Fibroblast of skin of scalp (primary cell): ENCODE measurements at regions not wholly inside any gene's neighbourhood (a gene's known extent, or its start where the extent isn't known, plus 50 kb on each side); places are given as distances from the start of the nearest gene placed in this dataset.
"Not testable (repeated sequence)": the region's sequence is repeated elsewhere in the genome, so short reads cannot be mapped to it uniquely, and the experiment has no call there.

ENCODE experiments used
- DNase-seq: peaks from one replicate; pipeline ENCODE4 v3.0.0-alpha.2; 2013

- no peak for DNase-seq
Observed at GRCh38 chr17:6893382-6894205, 62.1 kb upstream of the TEKT1 start.

DNA sequence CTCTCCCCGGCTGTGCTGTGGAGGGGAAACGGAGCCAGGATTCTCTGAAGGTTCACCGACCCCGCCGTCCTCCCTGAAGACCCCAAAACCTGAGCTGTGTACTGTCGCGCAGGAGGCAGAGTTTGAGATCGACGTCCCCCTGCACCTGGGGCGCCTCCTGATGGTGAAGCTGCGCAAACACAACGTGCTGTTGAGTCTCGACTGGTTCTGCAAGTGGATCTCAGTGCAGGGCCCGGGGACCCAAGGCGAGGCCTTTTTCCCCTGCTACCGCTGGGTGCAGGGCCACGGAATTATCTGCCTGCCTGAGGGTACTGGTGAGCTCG is 62.6 kb upstream of the TEKT1 start:
- no peak for DNase-seq

GRCh38 chr17:6901086-6901485 is 69.6 kb upstream of the TEKT1 start:
- DNase-seq = no peak

DNA sequence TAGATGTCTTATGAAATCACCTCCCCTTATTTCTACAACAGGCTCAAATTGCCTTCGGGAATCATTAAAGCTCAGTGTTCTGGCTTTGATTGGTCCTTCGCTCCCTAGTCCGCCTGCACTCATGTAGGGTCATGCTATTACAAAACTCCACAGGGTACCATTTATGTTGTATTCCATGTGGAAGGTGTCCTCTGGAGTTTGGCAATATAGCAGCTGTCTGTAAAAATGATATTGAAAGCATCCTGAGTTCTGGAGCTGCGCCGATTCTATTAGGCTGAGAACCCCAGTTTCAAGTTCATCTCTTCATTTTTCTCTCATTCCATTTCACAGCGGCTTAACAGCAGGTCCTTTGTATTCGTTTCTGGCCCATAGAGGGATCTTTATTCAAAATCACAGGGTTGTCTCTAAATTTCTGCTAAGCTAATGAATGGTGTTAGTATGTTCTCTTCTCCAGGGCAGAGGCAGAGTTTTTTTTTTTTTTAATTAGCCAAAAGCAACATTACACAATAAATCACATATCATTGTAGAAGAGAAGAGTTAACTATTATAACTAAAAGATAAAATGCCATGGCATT is 71.9 kb upstream of the TEKT1 start:
- no peak for DNase-seq

DNA sequence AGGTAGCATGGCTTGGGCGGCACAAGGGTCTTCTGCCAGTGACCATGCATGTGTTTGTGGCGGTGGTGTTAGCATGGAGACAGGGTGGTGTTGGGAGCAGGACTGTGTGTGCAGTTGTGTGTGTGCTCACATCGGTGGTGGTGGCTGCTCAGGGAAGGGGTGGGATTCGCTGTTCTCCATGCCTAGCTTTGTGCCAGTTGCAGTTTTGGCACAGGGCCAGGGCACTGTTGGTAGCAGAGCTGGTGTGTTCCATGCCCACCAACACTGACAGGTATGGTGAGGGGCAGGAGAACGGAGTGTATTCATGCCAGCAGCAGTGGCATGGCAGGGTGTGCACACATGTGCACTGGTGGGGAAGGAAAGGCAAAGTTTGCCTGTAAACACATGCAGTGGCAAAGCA is 77.3 kb upstream of the TEKT1 start:
- DNase-seq = no peak

DNA sequence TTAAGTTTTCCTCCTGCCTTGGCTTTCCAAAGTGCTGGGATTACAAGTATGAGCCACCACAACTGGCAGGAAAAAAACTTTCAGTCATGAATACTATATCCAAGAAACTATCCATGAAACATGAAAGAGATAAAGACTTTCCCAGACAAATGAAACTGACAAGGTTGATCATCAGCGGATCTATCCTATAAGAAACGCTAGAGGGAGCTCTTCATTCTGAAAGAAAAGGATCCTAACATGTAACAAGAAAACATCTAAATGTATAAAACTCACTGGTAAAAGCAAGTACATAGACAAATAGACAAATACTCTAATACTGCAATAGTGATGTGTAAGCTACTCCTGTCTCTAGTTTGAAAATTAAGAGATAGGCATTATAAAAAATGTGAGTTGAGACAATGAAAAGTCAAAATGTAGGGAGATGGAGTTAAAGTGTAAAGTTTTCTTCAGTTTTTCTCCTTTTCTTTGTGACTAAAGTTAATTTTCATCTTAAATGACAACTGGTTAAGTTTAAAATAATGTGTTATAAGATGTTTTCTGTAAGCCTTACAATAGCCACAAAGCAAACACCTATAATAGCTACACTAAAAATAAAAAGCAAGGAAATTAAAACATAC is 79.6 kb upstream of the TEKT1 start:
- DNase-seq = peak; percentile 50

DNA sequence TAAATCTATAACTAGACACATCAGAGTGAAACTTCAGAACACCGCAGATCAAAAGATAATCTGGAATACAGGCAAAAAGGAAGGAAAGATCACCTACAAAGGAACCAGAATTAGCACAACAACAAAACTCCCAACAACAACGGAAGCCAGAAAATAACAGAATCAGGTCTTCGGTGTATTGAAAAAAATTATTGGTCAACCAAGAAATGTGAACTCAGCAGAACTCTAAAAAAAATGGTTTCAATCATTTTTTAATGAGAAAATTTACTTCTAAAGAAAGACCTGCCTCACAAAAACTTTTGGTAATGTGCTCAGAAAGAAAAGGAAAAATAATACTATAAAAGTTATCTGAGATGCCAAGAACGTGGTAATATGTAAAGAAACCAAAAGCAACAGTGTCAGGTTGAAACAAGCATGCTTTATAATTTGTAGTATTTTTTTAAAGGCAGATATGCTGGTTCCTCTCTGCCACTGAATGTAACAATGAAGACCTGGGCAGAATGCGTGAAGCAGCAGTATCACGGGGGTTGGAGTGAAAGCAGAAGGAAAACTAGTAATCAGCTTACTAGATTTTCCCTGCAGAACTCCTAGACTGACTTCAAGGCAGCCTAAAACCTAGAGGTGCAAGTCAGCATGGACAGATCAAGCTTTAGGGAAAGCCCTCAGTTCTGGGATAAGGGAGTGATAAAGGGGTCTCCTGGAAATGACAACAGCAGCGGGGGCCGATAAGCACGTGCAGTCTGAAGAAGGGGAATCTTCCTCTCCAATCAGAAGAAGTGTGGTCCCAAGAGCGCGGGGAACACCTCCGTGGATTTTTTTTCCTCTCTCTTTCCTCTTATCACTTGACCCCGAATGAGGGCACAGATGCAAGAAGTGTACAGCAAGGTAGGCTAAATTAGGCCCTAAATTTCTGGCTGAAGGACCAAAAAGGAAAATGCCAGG is 80.9 kb upstream of the TEKT1 start:
- no peak for DNase-seq

DNA sequence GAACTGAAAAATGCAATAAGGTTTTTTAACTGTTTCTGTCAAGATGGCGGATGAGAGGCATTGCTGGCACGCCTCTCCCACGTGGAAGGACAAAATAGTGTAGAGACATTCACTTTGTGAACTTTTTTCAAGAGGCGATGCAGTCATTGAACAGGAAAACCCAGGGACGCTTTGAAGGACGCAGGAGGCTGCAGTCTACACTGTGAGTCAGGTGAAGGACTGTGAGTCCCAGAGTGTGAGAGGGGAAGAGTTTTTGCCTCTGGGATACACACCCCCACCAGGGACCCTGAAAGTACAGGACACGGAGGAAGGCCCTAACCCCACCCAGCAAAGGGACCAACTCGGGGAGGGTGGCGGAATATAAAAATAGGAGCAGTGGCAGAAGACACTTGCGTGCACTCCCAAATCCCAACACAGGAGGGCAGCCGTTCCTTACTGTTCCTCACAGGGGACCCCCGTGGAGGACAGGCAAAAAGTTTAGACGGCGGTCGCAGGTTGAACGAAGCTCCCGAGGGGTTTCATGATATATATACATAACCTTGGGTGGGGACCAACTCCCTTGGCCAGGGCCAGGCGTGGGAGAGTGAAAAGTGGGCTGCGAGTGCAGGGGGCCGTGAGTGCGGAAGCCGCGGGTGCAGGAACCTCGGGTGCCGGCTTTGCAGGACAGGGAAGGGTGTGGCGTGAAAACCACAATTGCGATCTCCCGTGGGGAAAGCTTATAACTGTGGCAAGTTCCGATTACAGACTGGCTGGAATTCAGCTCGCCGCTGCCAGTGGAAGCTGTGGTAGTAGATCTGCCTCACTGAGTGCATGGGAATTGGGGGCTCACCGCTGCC is 82.0 kb upstream of the ALOX12 start:
- peak; percentile 69 for DNase-seq

GRCh38 chr17:6914711-6915110 is 81.1 kb upstream of the ALOX12 start:
- DNase-seq = no peak

GRCh38 chr17:6915620-6916019 is 80.2 kb upstream of the ALOX12 start:
- DNase-seq = no peak

DNA sequence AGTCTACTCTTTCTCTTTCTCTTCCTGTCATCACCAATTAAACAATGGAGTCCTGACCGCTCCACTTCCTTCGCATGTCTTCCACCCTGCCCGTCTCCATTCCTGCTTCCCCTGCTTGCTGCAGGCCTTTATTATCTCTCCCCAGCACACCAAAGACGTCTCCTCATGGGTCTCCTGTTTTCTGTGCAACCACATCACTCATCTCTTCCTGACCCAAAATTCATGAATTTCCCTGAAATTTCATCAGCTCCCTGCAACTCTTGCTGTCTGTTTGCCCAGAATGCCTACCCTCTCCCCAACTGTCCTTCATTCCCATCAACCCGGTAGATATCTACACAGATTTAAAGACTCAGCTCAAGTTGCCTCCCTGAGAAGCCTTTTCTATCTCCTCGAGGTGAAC is 76.7 kb upstream of the ALOX12 start:
- DNase-seq = peak; percentile 20

GRCh38 chr17:6923385-6923784 is 72.5 kb upstream of the ALOX12 start:
- DNase-seq = no peak

- DNase-seq = peak; percentile 25
Observed at GRCh38 chr17:6924208-6924607, 71.6 kb upstream of the ALOX12 start.

DNA sequence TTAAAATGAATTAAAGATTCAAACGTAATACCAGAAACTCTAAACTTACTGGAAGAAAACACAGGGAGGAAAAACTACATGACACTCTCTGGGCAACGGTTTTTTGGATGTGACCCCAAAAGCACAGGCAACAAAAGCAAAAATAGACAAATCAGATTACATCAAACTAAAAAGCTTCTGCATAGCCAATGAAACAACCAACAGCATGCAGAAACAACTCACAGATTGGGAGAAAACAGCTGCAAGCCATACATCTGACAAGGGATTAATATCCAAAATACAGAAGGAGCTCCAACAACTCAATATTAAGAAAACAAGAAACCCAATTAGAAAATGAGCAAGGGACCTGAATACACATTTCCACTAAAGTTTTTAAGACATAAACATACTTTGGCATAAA is 69.2 kb upstream of the ALOX12 start:
- no peak for DNase-seq

GRCh38 chr17:6927290-6928126 is 68.3 kb upstream of the ALOX12 start:
- DNase-seq = peak; percentile 86

DNA sequence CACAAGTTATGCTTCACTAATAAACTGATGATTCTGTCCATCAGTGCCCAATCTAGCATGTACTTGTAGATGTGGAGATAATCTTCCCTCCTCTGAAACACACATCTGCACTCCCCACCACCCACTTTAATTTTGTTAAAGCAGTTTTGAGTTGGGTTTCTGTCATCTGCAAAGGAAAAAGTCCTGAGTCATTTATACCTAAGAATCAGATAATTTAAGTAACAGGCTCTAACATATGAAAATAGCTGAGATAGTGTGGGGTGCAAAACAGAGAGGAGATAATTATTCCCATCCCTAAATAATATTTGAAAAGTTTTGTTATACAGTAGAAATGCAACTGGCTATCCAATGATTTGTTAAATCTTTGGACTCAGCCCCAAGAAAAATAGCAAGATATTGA is 67.7 kb upstream of the ALOX12 start:
- DNase-seq = no peak

- DNase-seq = no peak
Observed at GRCh38 chr17:6930749-6931148, 65.1 kb upstream of the ALOX12 start.

DNA sequence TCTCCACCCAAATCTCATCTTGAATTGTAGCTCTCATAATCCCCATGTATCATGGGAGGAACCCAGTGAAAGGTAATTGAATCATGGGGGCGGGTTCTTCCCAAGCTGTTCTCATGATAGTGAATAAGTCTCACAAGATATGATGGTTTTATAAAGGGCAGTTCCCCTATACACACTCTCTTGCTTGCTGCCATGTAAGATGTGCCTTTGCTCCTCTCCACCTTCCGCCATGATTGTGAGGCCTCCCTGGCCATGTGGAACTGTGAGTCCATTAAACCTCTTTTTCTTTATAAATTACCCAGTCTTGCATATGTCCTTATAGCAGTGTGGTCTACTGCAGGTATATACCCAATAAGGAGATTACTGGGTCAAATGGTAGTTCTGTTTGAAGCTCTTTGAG is 61.3 kb upstream of the ALOX12 start:
- not testable (repeated sequence) for DNase-seq

- DNase-seq = peak; percentile 22
Observed at GRCh38 chr17:6936370-6937028, 59.4 kb upstream of the ALOX12 start.

DNA sequence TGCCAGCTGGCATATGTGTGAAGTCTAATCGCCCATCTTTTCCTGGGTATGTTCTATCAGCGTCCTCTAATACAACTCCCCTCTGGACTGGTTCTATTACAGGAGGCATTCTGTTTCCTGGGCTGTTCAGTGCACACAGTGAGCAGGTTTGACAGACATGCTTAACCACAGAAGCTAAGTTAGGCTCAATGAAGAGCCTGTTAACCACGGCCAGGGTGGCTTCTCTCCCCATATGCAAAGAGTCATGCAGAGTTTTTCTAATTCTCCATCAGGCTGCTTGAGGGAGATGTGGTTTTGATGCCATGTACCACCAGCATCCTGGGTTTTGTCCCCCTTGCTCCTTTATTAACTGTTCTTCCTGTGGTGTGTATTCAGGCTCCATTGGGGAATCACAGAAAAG is 57.2 kb upstream of the ALOX12 start:
- no peak for DNase-seq
